Neutrophil (primary cell): ENCODE measurements at regions not wholly inside any gene's neighbourhood (a gene's known extent, or its start where the extent isn't known, plus 50 kb on each side); places are given as distances from the start of the nearest gene placed in this dataset.

Experiments
- H3K27ac ChIP-seq: fragments of 200-600 bp; sonication (generic); 2 replicates; pipeline ENCODE4 v1.5.1; 2016; ENCODE audit warnings: mild to moderate bottlenecking, moderate library complexity
- H3K27me3 ChIP-seq: fragments of 200-600 bp; sonication (generic); 2 replicates; pipeline ENCODE4 v1.6.0; 2016; ENCODE audit warnings: mild to moderate bottlenecking
- H3K36me3 ChIP-seq: fragments of 200-600 bp; sonication (generic); 2 replicates; pipeline ENCODE4 v1.5.1; 2017
- H3K4me1 ChIP-seq, 2 experiments: fragments of 200-600 bp in 1 of 2; sonication (generic) in 1 of 2; 1 replicate in 1 of 2; 2 replicates in 1 of 2; pipeline versions ENCODE4 v1.5.1 to v1.6.1; 2013 to 2016; ENCODE audit warnings: low read depth in 1 of 2, low read length in 1 of 2, mild to moderate bottlenecking in 1 of 2, moderate library complexity in 1 of 2; ENCODE audit not compliant: control insufficient read depth in 1 of 2, insufficient read depth in 1 of 2
- H3K4me3 ChIP-seq, 2 experiments: fragments of 200-600 bp in 1 of 2; sonication (generic) in 1 of 2; 1 replicate in 1 of 2; 2 replicates in 1 of 2; pipeline ENCODE4 v1.5.1; 2013 to 2016; ENCODE audit warnings: low read depth in 1 of 2, low read length in 1 of 2, mild to moderate bottlenecking in 1 of 2, moderate library complexity in 1 of 2
- H3K9me3 ChIP-seq: fragments of 200-600 bp; sonication (generic); 2 replicates; pipeline ENCODE4 v1.5.1; 2016
- CTCF ChIP-seq: fragments of 200-600 bp; sonication (generic); IDR thresholded peaks from 2 replicates; pipeline ENCODE4 v1.5.1; 2016; ENCODE audit warnings: antibody characterized with exemption

GRCh38 chr10:125557801-125558505, 125.0 kb downstream of the TEX36 start:
- Histone ChIP-seq H3K27me3 (no peaks in the 10 kb centered on the region), H3K27ac (no peak overlapping the region), H3K36me3 (no peaks in the 10 kb centered on the region), H3K4me1 (no peaks in the 10 kb centered on the region), H3K4me3 (no peak overlapping the region), H3K9me3 (no peaks in the 10 kb centered on the region)
- TF ChIP-seq CTCF, result no peak

- Histone ChIP-seq H3K4me1 (no peaks in the 10 kb centered on the region), H3K27me3 (no peaks in the 10 kb centered on the region), H3K27ac (no peak overlapping the region), H3K36me3 (no peaks in the 10 kb centered on the region), H3K4me3 (no peak overlapping the region), H3K9me3 (no peaks in the 10 kb centered on the region)
- TF ChIP-seq CTCF, result no peak
These were observed 125.7 kb downstream of the TEX36 start for GRCh38 chr10:125557311-125557710.

- no peak for TF ChIP-seq CTCF
- no peak overlapping the region for H3K27ac ChIP-seq
- H3K9me3 ChIP-seq, result no peaks in the 10 kb centered on the region
- no peaks in the 10 kb centered on the region for H3K36me3 ChIP-seq
- H3K27me3 ChIP-seq, result no peaks in the 10 kb centered on the region
- no peaks in the 10 kb centered on the region for H3K4me1 ChIP-seq
- H3K4me3 ChIP-seq, result no peak overlapping the region
These were observed 126.1 kb downstream of the TEX36 start for GRCh38 chr10:125556882-125557281.

- Histone ChIP-seq H3K4me1 (no peaks in the 10 kb centered on the region), H3K27ac (no peak overlapping the region), H3K9me3 (no peaks in the 10 kb centered on the region), H3K27me3 (no peaks in the 10 kb centered on the region), H3K36me3 (no peaks in the 10 kb centered on the region), H3K4me3 (no peak overlapping the region)
- TF ChIP-seq CTCF, result no peak
These were observed 127.2 kb downstream of the TEX36 start for GRCh38 chr10:125555743-125556142.

GRCh38 chr10:125555267-125555666, 127.7 kb downstream of the TEX36 start:
- no peaks in the 10 kb centered on the region for H3K9me3 ChIP-seq
- no peaks in the 10 kb centered on the region for H3K27me3 ChIP-seq
- no peaks in the 10 kb centered on the region for H3K36me3 ChIP-seq
- no peak overlapping the region for H3K27ac ChIP-seq
- TF ChIP-seq CTCF, result no peak
- H3K4me1 ChIP-seq, result no peaks in the 10 kb centered on the region
- no peak overlapping the region for H3K4me3 ChIP-seq

GRCh38 chr10:125554753-125555152, 128.2 kb downstream of the TEX36 start:
- no peaks in the 10 kb centered on the region for H3K36me3 ChIP-seq
- no peak overlapping the region for H3K4me3 ChIP-seq
- TF ChIP-seq CTCF, result no peak
- H3K27ac ChIP-seq, result no peak overlapping the region
- H3K9me3 ChIP-seq, result no peaks in the 10 kb centered on the region
- H3K4me1 ChIP-seq, result no peaks in the 10 kb centered on the region
- no peaks in the 10 kb centered on the region for H3K27me3 ChIP-seq
